Epithelial cell of proximal tubule (primary cell): ENCODE measurements at regions not wholly inside any gene's neighbourhood (a gene's known extent, or its start where the extent isn't known, plus 50 kb on each side); places are given as distances from the start of the nearest gene placed in this dataset.

Experiments
- DNase-seq: peaks from one replicate; pipeline ENCODE4 v3.0.0-alpha.2; 2011; ENCODE audit warnings: low read depth
- H3K4me3 ChIP-seq: 2 replicates; pipeline ENCODE4 v1.5.1; 2011; ENCODE audit warnings: low read depth, mild to moderate bottlenecking, low read length
- CTCF ChIP-seq: conservative IDR thresholded peaks from 2 replicates; pipeline ENCODE4 v1.5.1; 2012; ENCODE audit warnings: low read depth, mild to moderate bottlenecking, low read length

GRCh38 chr7:46290374-46291049 is 369.4 kb upstream of the IGFBP3 start:
- no peak overlapping the region for H3K4me3 ChIP-seq
- TF ChIP-seq CTCF = no peak
- no peak for DNase-seq

DNA sequence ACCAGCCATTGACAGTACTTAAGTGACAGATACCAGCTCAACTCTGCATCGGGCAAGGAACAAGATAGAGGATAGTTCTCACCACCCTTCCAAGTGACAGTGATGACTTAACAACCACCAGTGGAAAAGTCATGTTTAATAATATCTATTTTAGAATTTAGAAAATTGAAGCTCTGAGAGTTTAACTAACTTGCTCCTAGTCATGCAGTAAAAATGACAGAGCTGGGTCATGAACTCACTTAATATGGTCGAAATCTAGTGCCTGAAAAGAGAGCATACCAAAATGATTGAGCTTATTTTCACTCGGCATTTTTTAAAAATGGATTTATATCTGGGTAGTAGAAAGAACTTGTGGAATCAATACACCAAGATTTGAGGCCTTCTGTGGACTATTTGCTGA is 367.8 kb upstream of the IGFBP3 start:
- TF ChIP-seq CTCF = no peak
- no peak overlapping the region for H3K4me3 ChIP-seq
- no peak for DNase-seq

DNA sequence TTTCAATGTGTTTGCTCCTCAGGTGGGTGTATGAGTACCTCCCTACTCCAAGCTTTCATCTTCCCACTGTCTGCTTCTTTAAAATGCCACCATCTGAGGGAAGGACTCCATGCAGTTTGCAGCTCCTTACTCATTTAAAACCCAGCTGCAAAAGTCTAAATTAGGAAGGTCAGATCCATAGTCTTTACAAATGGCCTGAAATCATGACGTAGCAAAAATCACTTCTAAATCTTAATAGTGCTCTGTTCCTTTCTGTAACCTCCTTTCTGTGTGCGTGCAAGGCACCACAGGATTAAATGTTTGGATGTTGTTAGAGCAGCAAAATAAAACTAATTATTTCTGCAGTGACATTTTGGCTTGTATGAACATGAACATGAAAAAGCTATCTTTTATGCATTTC is 366.9 kb upstream of the IGFBP3 start:
- H3K4me3 ChIP-seq = no peak overlapping the region
- no peak for TF ChIP-seq CTCF
- no peak for DNase-seq

DNA sequence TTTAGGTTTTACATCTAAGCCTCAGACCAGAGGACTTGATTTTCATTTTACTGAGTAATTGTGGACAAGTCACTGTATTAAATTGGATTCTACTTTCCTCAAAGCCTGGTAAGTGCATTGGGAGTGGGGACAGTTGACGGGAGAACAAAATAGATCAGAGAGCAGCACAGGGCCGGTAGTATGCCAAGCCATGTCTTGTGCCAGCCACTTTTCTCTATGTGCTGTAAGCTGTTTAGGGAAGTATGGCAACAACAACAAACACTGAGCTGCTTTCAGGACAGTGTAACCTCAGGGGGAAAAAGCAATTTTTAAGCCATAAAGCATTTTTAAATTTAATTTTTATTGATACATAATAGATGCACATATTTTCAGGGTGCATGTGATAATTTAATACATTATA is 365.9 kb upstream of the IGFBP3 start:
- H3K4me3 ChIP-seq = no peak overlapping the region
- TF ChIP-seq CTCF = no peak
- DNase-seq = no peak

- no peak overlapping the region for H3K4me3 ChIP-seq
- TF ChIP-seq CTCF = no peak
- DNase-seq = no peak
Observed at GRCh38 chr7:46286356-46286755, 365.3 kb upstream of the IGFBP3 start.

DNA sequence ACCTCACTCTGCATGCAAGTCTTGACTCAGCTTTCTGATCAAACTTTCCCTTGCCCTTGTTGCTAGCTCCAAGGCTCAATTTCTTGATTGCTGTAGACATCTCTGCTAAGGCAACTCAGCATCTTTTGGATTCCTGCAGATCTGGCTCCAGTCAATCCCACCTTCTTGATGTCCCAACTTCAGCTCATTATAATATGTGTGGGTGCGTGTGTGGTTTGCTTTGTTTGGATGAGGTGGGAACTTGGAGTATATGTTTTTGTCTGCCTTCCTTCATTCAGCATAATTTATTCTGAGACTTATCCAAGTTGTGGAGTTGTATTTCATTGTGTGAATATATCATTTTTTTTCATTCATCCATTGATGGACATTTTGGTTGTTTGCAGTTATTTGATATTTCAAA is 364.8 kb upstream of the IGFBP3 start:
- H3K4me3 ChIP-seq = no peak overlapping the region
- DNase-seq = no peak
- no peak for TF ChIP-seq CTCF

DNA sequence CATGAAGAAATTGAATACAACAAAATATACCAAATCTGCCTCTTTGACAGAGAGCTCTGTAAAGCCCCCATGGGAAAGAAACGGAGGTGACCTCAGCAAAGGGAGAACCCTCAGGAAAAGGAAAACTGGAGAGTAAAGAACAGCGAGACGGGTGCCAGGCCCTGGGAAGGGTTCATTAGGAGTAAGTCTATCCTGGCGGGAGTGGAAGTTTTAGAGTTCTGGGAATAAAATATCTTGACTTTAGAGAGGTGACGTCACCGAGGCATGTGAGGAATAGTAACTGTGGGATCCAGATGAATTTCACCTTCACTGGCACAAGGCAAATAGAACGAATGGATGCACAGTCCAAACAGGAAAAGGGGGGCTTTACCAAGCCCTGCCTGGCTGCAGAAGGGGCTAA is 362.8 kb upstream of the IGFBP3 start:
- no peak for DNase-seq
- no peak overlapping the region for H3K4me3 ChIP-seq
- TF ChIP-seq CTCF = no peak
